Breast epithelium (tissue), 3 donors: ENCODE measurements at regions not wholly inside any gene's neighbourhood (a gene's known extent, or its start where the extent isn't known, plus 50 kb on each side); places are given as distances from the start of the nearest gene placed in this dataset.

ENCODE experiments used
- POLR2A ChIP-seq: fragments of 450-650 bp; IDR thresholded peaks from one replicate; pipeline ENCODE4 v1.6.1; 2016; ENCODE audit warnings: antibody characterized with exemption, mild to moderate bottlenecking, moderate library complexity
- TF ChIP-seq, protein P1 (sequence below), 3 donors: fragments of 450-650 bp; IDR thresholded peaks; one replicate each; pipeline ENCODE4 v1.5.1; 2016 to 2017; ENCODE audit warnings: antibody characterized with exemption in 3 of 3, mild to moderate bottlenecking in 3 of 3, moderate library complexity in 3 of 3

DNA sequence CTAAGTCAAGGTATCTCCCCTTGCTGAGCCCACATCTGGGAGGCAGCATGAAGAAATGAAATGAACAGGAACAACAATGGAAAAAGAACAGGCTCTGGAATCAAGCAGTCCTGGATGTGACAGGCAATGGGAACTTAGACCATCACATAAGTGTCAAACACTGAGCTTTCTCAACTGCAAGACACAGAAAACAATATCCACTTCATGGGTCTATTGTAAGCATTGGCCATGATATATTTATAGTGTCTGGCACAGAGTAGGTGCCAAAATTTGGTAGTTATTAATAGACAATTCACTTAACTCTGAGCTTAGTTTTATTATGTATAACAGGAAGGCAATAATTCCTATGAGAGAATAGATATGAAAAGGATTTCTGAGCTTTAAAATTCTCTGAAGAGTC is 64.1 kb upstream of the ATP1B1 start:
- no peak for TF ChIP-seq POLR2A
- TF ChIP-seq, protein P1, sequence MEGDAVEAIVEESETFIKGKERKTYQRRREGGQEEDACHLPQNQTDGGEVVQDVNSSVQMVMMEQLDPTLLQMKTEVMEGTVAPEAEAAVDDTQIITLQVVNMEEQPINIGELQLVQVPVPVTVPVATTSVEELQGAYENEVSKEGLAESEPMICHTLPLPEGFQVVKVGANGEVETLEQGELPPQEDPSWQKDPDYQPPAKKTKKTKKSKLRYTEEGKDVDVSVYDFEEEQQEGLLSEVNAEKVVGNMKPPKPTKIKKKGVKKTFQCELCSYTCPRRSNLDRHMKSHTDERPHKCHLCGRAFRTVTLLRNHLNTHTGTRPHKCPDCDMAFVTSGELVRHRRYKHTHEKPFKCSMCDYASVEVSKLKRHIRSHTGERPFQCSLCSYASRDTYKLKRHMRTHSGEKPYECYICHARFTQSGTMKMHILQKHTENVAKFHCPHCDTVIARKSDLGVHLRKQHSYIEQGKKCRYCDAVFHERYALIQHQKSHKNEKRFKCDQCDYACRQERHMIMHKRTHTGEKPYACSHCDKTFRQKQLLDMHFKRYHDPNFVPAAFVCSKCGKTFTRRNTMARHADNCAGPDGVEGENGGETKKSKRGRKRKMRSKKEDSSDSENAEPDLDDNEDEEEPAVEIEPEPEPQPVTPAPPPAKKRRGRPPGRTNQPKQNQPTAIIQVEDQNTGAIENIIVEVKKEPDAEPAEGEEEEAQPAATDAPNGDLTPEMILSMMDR (IDR thresholded peaks at IDR 0.05): no peak
